Smooth muscle cell (in vitro differentiated cells): ENCODE measurements at regions not wholly inside any gene's neighbourhood (a gene's known extent, or its start where the extent isn't known, plus 50 kb on each side); places are given as distances from the start of the nearest gene placed in this dataset.

Experiments
- DNase-seq: peaks from one replicate; lab custom pipeline; 2025; ENCODE audit not compliant: unreplicated experiment; lab: John Stamatoyannopoulos, UW
- H2AFZ ChIP-seq: fragments of 200-600 bp; sonication (generic); 2 replicates; pipeline ENCODE4 v1.6.0; 2016; ENCODE audit warnings: antibody characterized with exemption, low read depth, mild to moderate bottlenecking
- H3F3A ChIP-seq: fragments of 200-600 bp; sonication (generic); 2 replicates; pipeline ENCODE4 v1.6.0; 2017; ENCODE audit warnings: antibody characterized with exemption, low read depth
- H3K27ac ChIP-seq: fragments of 200-600 bp; sonication (generic); 2 replicates; pipeline ENCODE4 v1.5.1; 2016; ENCODE audit warnings: low read depth, mild to moderate bottlenecking
- H3K27me3 ChIP-seq: fragments of 200-600 bp; sonication (generic); 2 replicates; pipeline ENCODE4 v1.6.1; 2016; ENCODE audit warnings: low read depth, mild to moderate bottlenecking
- H3K36me3 ChIP-seq: fragments of 200-600 bp; sonication (generic); 2 replicates; pipeline ENCODE4 v1.5.1; 2016; ENCODE audit warnings: low read depth
- H3K4me1 ChIP-seq: fragments of 200-600 bp; sonication (generic); 2 replicates; pipeline ENCODE4 v1.5.1; 2016; ENCODE audit warnings: low read depth
- H3K4me2 ChIP-seq: fragments of 200-600 bp; sonication (generic); 2 replicates; pipeline ENCODE4 v1.6.0; 2016; ENCODE audit warnings: mild to moderate bottlenecking
- H3K4me3 ChIP-seq: fragments of 200-600 bp; sonication (generic); 2 replicates; pipeline ENCODE4 v1.5.1; 2016; ENCODE audit warnings: mild to moderate bottlenecking
- H3K79me2 ChIP-seq: fragments of 200-600 bp; sonication (generic); 2 replicates; pipeline ENCODE4 v1.6.0; 2016; ENCODE audit warnings: low read depth, mild to moderate bottlenecking
- H3K9ac ChIP-seq: fragments of 200-600 bp; sonication (generic); 2 replicates; pipeline ENCODE4 v1.6.0; 2016; ENCODE audit warnings: low read depth
- H3K9me3 ChIP-seq: fragments of 200-600 bp; sonication (generic); replicated peaks from 2 replicates; pipeline ENCODE4 v1.5.1; 2016; ENCODE audit warnings: low read depth
- H4K20me1 ChIP-seq: fragments of 200-600 bp; sonication (generic); 2 replicates; pipeline ENCODE4 v1.6.0; 2016; ENCODE audit warnings: low read depth
- WGBS: methylation state at CpG from one replicate; pipeline ENCODE4 v1.1.7; 2016; ENCODE audit warnings: low lambda C conversion rate; 5-methylcytosine and 5-hydroxymethylcytosine counted together
- TF ChIP-seq, protein P1 (sequence below): fragments of 200-600 bp; sonication (generic); IDR thresholded peaks from 2 replicates; pipeline ENCODE4 v1.5.1; 2017; ENCODE audit warnings: borderline replicate concordance, mild to moderate bottlenecking, antibody characterized with exemption; ENCODE audit not compliant: insufficient read depth, poor library complexity, severe bottlenecking

DNA sequence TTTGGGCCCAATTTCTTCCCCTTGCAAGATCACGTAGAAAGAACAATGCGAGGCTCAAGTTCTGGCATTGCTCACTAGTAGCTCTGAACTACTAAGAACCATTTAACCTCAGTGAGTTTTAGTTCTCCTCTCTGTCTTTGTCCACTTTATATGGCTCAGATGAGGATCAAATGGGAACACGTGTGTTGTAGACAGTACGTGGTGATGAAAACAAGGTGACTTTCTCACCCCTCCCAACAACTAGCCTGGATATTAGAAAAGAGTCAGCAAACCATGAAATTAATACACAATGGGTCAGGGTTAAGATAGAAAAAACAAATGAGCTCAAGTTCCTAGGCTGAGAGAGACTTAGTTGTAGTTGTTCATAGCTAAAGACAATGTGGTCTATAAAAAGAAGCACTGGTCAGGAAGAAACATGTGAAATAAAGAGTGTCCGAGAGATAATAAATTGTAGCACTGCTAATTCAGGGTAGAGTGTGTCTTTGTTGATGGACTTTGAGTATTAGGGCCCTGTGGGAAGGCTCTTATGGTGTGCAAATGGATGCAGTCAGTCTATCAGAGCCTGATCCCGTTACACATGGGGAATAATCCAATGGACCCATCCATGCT, 417.0 kb downstream of the HAPSTR1 start:
- no peak for DNase-seq
- peaks cover 4% of the 10 kb centered on the region for H3K4me1 ChIP-seq
- H3K27me3 ChIP-seq, result no peaks in the 10 kb centered on the region
- H3K9ac ChIP-seq, result no peak overlapping the region
- H3K4me3 ChIP-seq, result no peak overlapping the region
- H2AFZ ChIP-seq, result no peak overlapping the region
- H3F3A ChIP-seq, result no peaks in the 10 kb centered on the region
- no peaks in the 10 kb centered on the region for H3K9me3 ChIP-seq
- no peaks in the 10 kb centered on the region for H4K20me1 ChIP-seq
- H3K27ac ChIP-seq, result no peak overlapping the region
- TF ChIP-seq, protein P1, sequence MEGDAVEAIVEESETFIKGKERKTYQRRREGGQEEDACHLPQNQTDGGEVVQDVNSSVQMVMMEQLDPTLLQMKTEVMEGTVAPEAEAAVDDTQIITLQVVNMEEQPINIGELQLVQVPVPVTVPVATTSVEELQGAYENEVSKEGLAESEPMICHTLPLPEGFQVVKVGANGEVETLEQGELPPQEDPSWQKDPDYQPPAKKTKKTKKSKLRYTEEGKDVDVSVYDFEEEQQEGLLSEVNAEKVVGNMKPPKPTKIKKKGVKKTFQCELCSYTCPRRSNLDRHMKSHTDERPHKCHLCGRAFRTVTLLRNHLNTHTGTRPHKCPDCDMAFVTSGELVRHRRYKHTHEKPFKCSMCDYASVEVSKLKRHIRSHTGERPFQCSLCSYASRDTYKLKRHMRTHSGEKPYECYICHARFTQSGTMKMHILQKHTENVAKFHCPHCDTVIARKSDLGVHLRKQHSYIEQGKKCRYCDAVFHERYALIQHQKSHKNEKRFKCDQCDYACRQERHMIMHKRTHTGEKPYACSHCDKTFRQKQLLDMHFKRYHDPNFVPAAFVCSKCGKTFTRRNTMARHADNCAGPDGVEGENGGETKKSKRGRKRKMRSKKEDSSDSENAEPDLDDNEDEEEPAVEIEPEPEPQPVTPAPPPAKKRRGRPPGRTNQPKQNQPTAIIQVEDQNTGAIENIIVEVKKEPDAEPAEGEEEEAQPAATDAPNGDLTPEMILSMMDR, result no peak
- no peaks in the 10 kb centered on the region for H3K79me2 ChIP-seq
- WGBS, result 95% methylated on average over 6 of the region's 6 CpGs
- H3K4me2 ChIP-seq, result no peak overlapping the region
- H3K36me3 ChIP-seq, result no peaks in the 10 kb centered on the region

DNA sequence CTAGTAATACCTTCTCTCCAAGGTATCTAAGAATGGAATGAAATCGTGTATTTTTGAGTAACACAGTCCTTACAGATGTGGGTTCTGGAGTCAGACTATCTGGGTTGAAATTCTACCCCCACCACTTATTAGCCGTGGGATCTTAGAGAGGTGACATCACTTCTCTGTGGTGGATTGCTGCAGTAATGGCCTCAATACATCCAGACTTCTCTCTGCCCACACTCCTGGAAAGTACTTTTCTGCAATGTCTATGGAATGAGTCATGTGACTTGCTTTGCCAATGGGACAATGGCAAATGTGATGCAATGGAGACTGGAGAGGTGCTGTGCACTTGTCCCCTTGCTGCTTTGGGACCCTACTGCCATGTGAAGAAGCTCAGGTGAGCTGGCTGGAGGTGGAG, 418.2 kb downstream of the HAPSTR1 start:
- 36% methylated on average over 2 of the region's 2 CpGs for WGBS
- TF ChIP-seq, protein P1, result no peak
- H3K4me3 ChIP-seq, result no peak overlapping the region
- H3K79me2 ChIP-seq, result no peaks in the 10 kb centered on the region
- H3K9me3 ChIP-seq, result no peaks in the 10 kb centered on the region
- H3K27ac ChIP-seq, result no peak overlapping the region
- no peaks in the 10 kb centered on the region for H3K27me3 ChIP-seq
- H3K4me1 ChIP-seq, result no peaks in the 10 kb centered on the region
- no peaks in the 10 kb centered on the region for H4K20me1 ChIP-seq
- H3K36me3 ChIP-seq, result no peaks in the 10 kb centered on the region
- no peak overlapping the region for H2AFZ ChIP-seq
- H3K4me2 ChIP-seq, result no peak overlapping the region
- H3F3A ChIP-seq, result no peaks in the 10 kb centered on the region
- H3K9ac ChIP-seq, result no peak overlapping the region
- DNase-seq, result no peak

DNA sequence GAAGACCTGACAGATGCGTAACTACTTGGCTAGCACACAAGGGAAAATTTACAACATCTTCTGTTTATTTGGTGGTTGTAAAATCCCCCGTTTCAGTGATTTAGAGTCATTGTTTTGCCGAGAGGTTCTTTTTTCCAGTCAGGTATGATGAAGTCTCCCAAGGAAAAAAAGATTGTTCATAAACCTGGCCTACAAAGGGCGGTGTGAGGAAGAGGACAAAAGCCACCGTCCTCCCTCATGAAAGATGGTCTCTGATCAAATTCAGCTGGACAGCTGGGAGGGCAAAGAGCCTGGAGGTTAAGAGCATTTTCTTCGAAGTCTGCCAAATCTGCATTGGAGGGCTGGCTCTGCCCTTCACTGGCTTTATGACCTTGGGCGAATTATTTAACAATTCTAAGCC, 419.9 kb downstream of the HAPSTR1 start:
- Histone ChIP-seq H3F3A (no peaks in the 10 kb centered on the region), H3K9ac (no peak overlapping the region), H3K27ac (no peak overlapping the region), H4K20me1 (no peaks in the 10 kb centered on the region), H2AFZ (no peak overlapping the region), H3K27me3 (no peaks in the 10 kb centered on the region), H3K79me2 (no peaks in the 10 kb centered on the region), H3K9me3 (no peaks in the 10 kb centered on the region), H3K4me1 (no peaks in the 10 kb centered on the region), H3K4me3 (no peak overlapping the region), H3K4me2 (no peak overlapping the region), H3K36me3 (no peaks in the 10 kb centered on the region)
- 91% methylated on average over 7 of the region's 7 CpGs for WGBS
- no peak for DNase-seq
- TF ChIP-seq, protein P1, result no peak

DNA sequence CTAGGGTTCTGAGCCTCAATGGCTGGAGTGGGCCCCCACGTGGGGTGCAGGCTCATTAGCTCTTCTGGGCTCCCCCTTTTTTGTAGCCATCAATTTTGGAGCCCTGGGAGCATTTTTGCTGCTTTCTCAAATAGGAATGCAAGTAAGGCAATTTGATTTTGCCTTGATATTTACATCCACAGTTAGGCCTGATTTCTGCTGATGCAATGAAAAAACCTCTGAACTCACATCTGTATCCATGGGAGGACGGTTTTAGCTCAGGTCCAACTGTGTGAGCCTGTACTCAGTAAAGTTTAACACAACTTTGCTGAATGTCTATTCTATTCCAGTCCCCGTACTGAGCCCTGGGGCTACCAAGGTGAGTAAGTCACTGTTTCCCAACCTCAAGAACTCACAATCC, 425.0 kb downstream of the HAPSTR1 start:
- Histone ChIP-seq H3K9me3 (no peaks in the 10 kb centered on the region), H3K4me2 (no peak overlapping the region), H3K27me3 (no peaks in the 10 kb centered on the region), H3K9ac (no peak overlapping the region), H3F3A (no peaks in the 10 kb centered on the region), H4K20me1 (no peaks in the 10 kb centered on the region), H3K27ac (no peak overlapping the region), H3K4me1 (no peaks in the 10 kb centered on the region), H2AFZ (no peak overlapping the region), H3K79me2 (no peaks in the 10 kb centered on the region), H3K36me3 (no peaks in the 10 kb centered on the region), H3K4me3 (no peak overlapping the region)
- DNase-seq, result no peak
- TF ChIP-seq, protein P1, result no peak
- 82% methylated on average over 3 of the region's 3 CpGs for WGBS
